Activated CD4-positive, alpha-beta T cell treated with anti-CD3 and anti-CD28 coated beads for 36 hours (primary cell): ENCODE measurements at regions not wholly inside any gene's neighbourhood (a gene's known extent, or its start where the extent isn't known, plus 50 kb on each side); places are given as distances from the start of the nearest gene placed in this dataset.
"Not testable (repeated sequence)": the region's sequence is repeated elsewhere in the genome, so short reads cannot be mapped to it uniquely, and the experiment has no call there.

ENCODE experiments used
- ATAC-seq: fragments of 200-7000 bp; cut with Tn5 transposase; one replicate; pipeline ENCODE4 v1.10.0; 2021; ENCODE audit warnings: mild to moderate bottlenecking, moderate library complexity
- CTCF ChIA-PET: fragments of 350-600 bp; sonication (Branson Sonifier 250); formaldehyde crosslinking; loops from one replicate; lab custom pipeline; 2021; ENCODE audit warnings: antibody characterized with exemption; lab: Charles Lee
- POLR2A ChIA-PET: fragments of 350-600 bp; sonication (Branson Sonifier 250); formaldehyde crosslinking; loops from one replicate; lab custom pipeline; 2021; ENCODE audit warnings: antibody characterized with exemption, inconsistent platforms; lab: Charles Lee
- DNase-seq: peaks from one replicate; pipeline ENCODE4 v3.0.0-alpha.2; 2020
- H3K27ac Mint-ChIP-seq: one replicate; pipeline ENCODE4 v1.8.0; 2021; ENCODE audit warnings: mixed read lengths
- H3K27me3 Mint-ChIP-seq: one replicate; pipeline ENCODE4 v1.8.0; 2021; ENCODE audit warnings: mixed read lengths
- H3K36me3 Mint-ChIP-seq: one replicate; pipeline ENCODE4 v1.8.0; 2021; ENCODE audit warnings: low read depth, mixed read lengths
- H3K4me1 Mint-ChIP-seq: one replicate; pipeline ENCODE4 v1.8.0; 2021; ENCODE audit warnings: mixed read lengths
- H3K4me3 Mint-ChIP-seq: one replicate; pipeline ENCODE4 v1.8.0; 2021; ENCODE audit warnings: mild to moderate bottlenecking, moderate library complexity, mixed read lengths
- H3K9me3 Mint-ChIP-seq: one replicate; pipeline ENCODE4 v1.8.0; 2021; ENCODE audit warnings: low read depth, mixed read lengths
- intact Hi-C, 2 experiments: fragments of 100-400 bp; cut with DNase I in 1 of 2; cut with micrococcal nuclease in 1 of 2; formaldehyde crosslinking; loops; one replicate each; pipeline versions ENCODE4 v1.14.2 to v1.15.1; 2022 to 2024; cut with DNase I, micrococcal nuclease

- intact Hi-C loops, result no loop called here
- peaks cover 4% of the 10 kb centered on the region for H3K4me1 Mint-ChIP-seq
- DNase-seq, result no peak
- no peak overlapping the region for H3K4me3 Mint-ChIP-seq
- no peaks in the 10 kb centered on the region for H3K27me3 Mint-ChIP-seq
- ATAC-seq, result no peak
- POLR2A ChIA-PET, result no interaction called here
- H3K9me3 Mint-ChIP-seq, result no peaks in the 10 kb centered on the region
- peaks cover 28% of the 10 kb centered on the region for H3K36me3 Mint-ChIP-seq
- CTCF ChIA-PET, result interaction anchor here (1.3 kb wide), 1 partner anchor 14 kb away, joined by 3 read pairs; no protein-coding TSS in a partner anchor
- H3K27ac Mint-ChIP-seq, result no peak overlapping the region
These were observed 144.6 kb downstream of the UTRN start for GRCh38 chr6:144429753-144430152.

- intact Hi-C loops, H3K9me3 Mint-ChIP-seq, DNase-seq, H3K4me3 Mint-ChIP-seq, H3K4me1 Mint-ChIP-seq, ATAC-seq, H3K27ac Mint-ChIP-seq, H3K27me3 Mint-ChIP-seq, POLR2A ChIA-PET, CTCF ChIA-PET: not testable (repeated sequence)
- H3K36me3 Mint-ChIP-seq, result peaks cover 43% of the 10 kb centered on the region
These were observed 148.3 kb downstream of the UTRN start for GRCh38 chr6:144433446-144433845.

GRCh38 chr6:144434308-144434990, 149.3 kb downstream of the UTRN start:
- Mint-ChIP-seq H3K4me3 (no peak overlapping the region), H3K4me1 (peaks cover 5% of the 10 kb centered on the region), H3K27me3 (no peaks in the 10 kb centered on the region), H3K36me3 (peaks cover 48% of the 10 kb centered on the region), H3K27ac (no peak overlapping the region), H3K9me3 (no peaks in the 10 kb centered on the region)
- intact Hi-C loops, result no loop called here
- POLR2A ChIA-PET, result no interaction called here
- DNase-seq, result no peak
- CTCF ChIA-PET, result interaction anchor here (0.7 kb wide), 1 partner anchor 22 kb away, joined by 3 read pairs; no protein-coding TSS in a partner anchor
- ATAC-seq, result peak; percentile 39

GRCh38 chr6:144435602-144436426, 150.7 kb downstream of the UTRN start:
- ChIA-PET POLR2A (no interaction called here), CTCF (interaction anchor here (1.0 kb wide), 1 partner anchor 25 kb away, joined by 3 read pairs; no protein-coding TSS in a partner anchor)
- Mint-ChIP-seq H3K4me1 (peaks cover 5% of the 10 kb centered on the region), H3K27me3 (no peaks in the 10 kb centered on the region), H3K27ac (no peak overlapping the region), H3K4me3 (no peak overlapping the region), H3K36me3 (peaks cover 58% of the 10 kb centered on the region), H3K9me3 (peaks cover 3% of the 10 kb centered on the region)
- intact Hi-C loops, result no loop called here
- no peak for ATAC-seq
- no peak for DNase-seq

- Mint-ChIP-seq H3K9me3 (peaks cover 10% of the 10 kb centered on the region), H3K36me3 (peaks cover 64% of the 10 kb centered on the region), H3K27me3 (no peaks in the 10 kb centered on the region), H3K4me3 (no peak overlapping the region), H3K4me1 (peaks cover 5% of the 10 kb centered on the region), H3K27ac (no peak overlapping the region)
- ATAC-seq (no peak), DNase-seq (no peak)
- POLR2A ChIA-PET, result no interaction called here
- CTCF ChIA-PET, result interaction anchor here (0.6 kb wide), 1 partner anchor 205 kb away, joined by 6 read pairs; no protein-coding TSS in a partner anchor
- intact Hi-C loops, result no loop called here
These were observed 152.0 kb downstream of the UTRN start for GRCh38 chr6:144437105-144437504.

GRCh38 chr6:144438103-144438502, 153.0 kb downstream of the UTRN start:
- H3K27me3 Mint-ChIP-seq, result no peaks in the 10 kb centered on the region
- intact Hi-C loops, result no loop called here
- H3K36me3 Mint-ChIP-seq, result peaks cover 66% of the 10 kb centered on the region
- DNase-seq, result no peak
- ChIA-PET CTCF (interaction anchor here (1.2 kb wide), 1 partner anchor 332 kb away, joined by 3 read pairs; no protein-coding TSS in a partner anchor), POLR2A (no interaction called here)
- no peak for ATAC-seq
- H3K4me3 Mint-ChIP-seq, result no peak overlapping the region
- H3K27ac Mint-ChIP-seq, result no peak overlapping the region
- H3K4me1 Mint-ChIP-seq, result peaks cover 5% of the 10 kb centered on the region
- peaks cover 14% of the 10 kb centered on the region for H3K9me3 Mint-ChIP-seq

GRCh38 chr6:144439016-144439415, 153.9 kb downstream of the UTRN start:
- ATAC-seq (no peak), DNase-seq (no peak)
- Mint-ChIP-seq H3K27ac (no peak overlapping the region), H3K4me1 (peaks cover 5% of the 10 kb centered on the region), H3K27me3 (no peaks in the 10 kb centered on the region), H3K4me3 (no peak overlapping the region), H3K9me3 (peaks cover 14% of the 10 kb centered on the region), H3K36me3 (peaks cover 66% of the 10 kb centered on the region)
- CTCF ChIA-PET, result interaction anchor here (1.2 kb wide), 1 partner anchor 332 kb away, joined by 3 read pairs; no protein-coding TSS in a partner anchor
- POLR2A ChIA-PET, result no interaction called here
- intact Hi-C loops, result no loop called here

GRCh38 chr6:144441801-144442200, 156.7 kb downstream of the UTRN start:
- POLR2A ChIA-PET, H3K4me1 Mint-ChIP-seq, DNase-seq, H3K4me3 Mint-ChIP-seq, CTCF ChIA-PET, ATAC-seq, intact Hi-C loops, H3K27ac Mint-ChIP-seq, H3K27me3 Mint-ChIP-seq: not testable (repeated sequence)
- Mint-ChIP-seq H3K36me3 (peaks cover 56% of the 10 kb centered on the region), H3K9me3 (peaks cover 14% of the 10 kb centered on the region)

GRCh38 chr6:144443157-144443556, 158.0 kb downstream of the UTRN start:
- CTCF ChIA-PET, result interaction anchor here (1.6 kb wide), 1 partner anchor 14 kb away, joined by 3 read pairs; no protein-coding TSS in a partner anchor
- no peak overlapping the region for H3K4me3 Mint-ChIP-seq
- intact Hi-C loops, result no loop called here
- peaks cover 48% of the 10 kb centered on the region for H3K36me3 Mint-ChIP-seq
- DNase-seq (no peak), ATAC-seq (no peak)
- no peaks in the 10 kb centered on the region for H3K27me3 Mint-ChIP-seq
- no peaks in the 10 kb centered on the region for H3K4me1 Mint-ChIP-seq
- peaks cover 14% of the 10 kb centered on the region for H3K9me3 Mint-ChIP-seq
- no peak overlapping the region for H3K27ac Mint-ChIP-seq
- POLR2A ChIA-PET, result no interaction called here

GRCh38 chr6:144447472-144447871, 162.3 kb downstream of the UTRN start:
- peaks cover under 1% of the 10 kb centered on the region for H3K9me3 Mint-ChIP-seq
- CTCF ChIA-PET, result no interaction called here
- no peak overlapping the region for H3K27ac Mint-ChIP-seq
- H3K4me1 Mint-ChIP-seq, result no peaks in the 10 kb centered on the region
- H3K4me3 Mint-ChIP-seq, result no peak overlapping the region
- no peak for ATAC-seq
- no peaks in the 10 kb centered on the region for H3K27me3 Mint-ChIP-seq
- POLR2A ChIA-PET, result no interaction called here
- DNase-seq, result no peak
- intact Hi-C loops, result no loop called here
- peaks cover 31% of the 10 kb centered on the region for H3K36me3 Mint-ChIP-seq

GRCh38 chr6:144449218-144449617, 164.1 kb downstream of the UTRN start:
- Mint-ChIP-seq H3K27ac (no peak overlapping the region), H3K9me3 (no peaks in the 10 kb centered on the region), H3K27me3 (no peaks in the 10 kb centered on the region), H3K4me1 (no peaks in the 10 kb centered on the region), H3K4me3 (no peak overlapping the region), H3K36me3 (peaks cover 27% of the 10 kb centered on the region)
- POLR2A ChIA-PET, result interaction anchor here (0.9 kb wide), 1 partner anchor 68 kb away, joined by 3 read pairs; no protein-coding TSS in a partner anchor
- CTCF ChIA-PET, result interaction anchor here (1.5 kb wide), 1 partner anchor 11 kb away, joined by 4 read pairs; no protein-coding TSS in a partner anchor
- intact Hi-C loops, result no loop called here
- DNase-seq (no peak), ATAC-seq (no peak)
